IMR-90 (cell line): ENCODE measurements at regions not wholly inside any gene's neighbourhood (a gene's known extent, or its start where the extent isn't known, plus 50 kb on each side); places are given as distances from the start of the nearest gene placed in this dataset.

ENCODE experiments used
- ATAC-seq: fragments of 200-7000 bp; cut with Tn5 transposase; 2 replicates; pipeline ENCODE4 v1.9.1; 2020; ENCODE audit warnings: low read depth, mild to moderate bottlenecking, moderate library complexity
- BruUV-seq: library from RNA; stranded (reverse); fragments of 400-500 nt; replicated peaks from 2 replicates; lab custom pipeline; 2021; lab: Mats Ljungman, UMichigan
- CTCF ChIA-PET: fragments of 300-600 bp; formaldehyde crosslinking; extraction: SDS; loops from one replicate; lab custom pipeline; 2021; ENCODE audit warnings: antibody characterized with exemption; lab: Yijun Ruan, JAX
- POLR2A ChIA-PET: fragments of 300-600 bp; sonication (Branson Sonifier 250); formaldehyde crosslinking; loops from one replicate; lab custom pipeline; 2022; ENCODE audit warnings: antibody characterized with exemption; ENCODE audit not compliant: unreplicated experiment; lab: Charles Lee
- DNase-seq: peaks from one replicate; pipeline ENCODE4 v3.0.0; 2013
- H2AFZ ChIP-seq: replicated peaks from 2 replicates; pipeline ENCODE3; 2013; ENCODE audit warnings: low read length, mild to moderate bottlenecking; ENCODE audit not compliant: poor library complexity
- H2AK5ac ChIP-seq: 2 replicates; pipeline ENCODE4 v1.6.1; 2013; ENCODE audit warnings: low read depth, low read length, inconsistent platforms
- H2AK9ac ChIP-seq: replicated peaks from 2 replicates; pipeline ENCODE3; 2013; ENCODE audit warnings: mild to moderate bottlenecking, low read depth, low read length, moderate library complexity; ENCODE audit not compliant: poor library complexity
- H2BK120ac ChIP-seq: 2 replicates; pipeline ENCODE4 v1.6.1; 2013; ENCODE audit warnings: low read depth, low read length, inconsistent platforms
- H2BK15ac ChIP-seq: 3 replicates; pipeline ENCODE4 v1.6.1; 2013; ENCODE audit warnings: low read depth, low read length, inconsistent platforms
- H2BK20ac ChIP-seq: 2 replicates; pipeline ENCODE4 v1.6.1; 2013; ENCODE audit warnings: low read depth, mild to moderate bottlenecking, inconsistent platforms, low read length, moderate library complexity
- H2BK5ac ChIP-seq: 2 replicates; pipeline ENCODE4 v1.6.1; 2013; ENCODE audit warnings: mild to moderate bottlenecking, low read depth, low read length, inconsistent platforms; ENCODE audit not compliant: poor library complexity, severe bottlenecking
- H3K14ac ChIP-seq: replicated peaks from 2 replicates; pipeline ENCODE4 v1.6.1; 2013; ENCODE audit warnings: low read depth, low read length, inconsistent platforms
- H3K18ac ChIP-seq: 2 replicates; pipeline ENCODE4 v1.6.1; 2013; ENCODE audit warnings: low read depth, low read length, control low read depth
- H3K23ac ChIP-seq: 2 replicates; pipeline ENCODE4 v1.6.1; 2013; ENCODE audit warnings: low read depth, low read length, inconsistent platforms
- H3K27ac ChIP-seq: 2 replicates; pipeline ENCODE4 v1.5.1; 2013; ENCODE audit warnings: mild to moderate bottlenecking, control low read depth, low read length; ENCODE audit not compliant: insufficient read depth
- H3K27me3 ChIP-seq: 2 replicates; pipeline ENCODE4 v1.6.1; 2013; ENCODE audit warnings: low read length; ENCODE audit not compliant: control insufficient read depth, insufficient read depth
- H3K36me3 ChIP-seq: 2 replicates; pipeline ENCODE4 v1.6.1; 2013; ENCODE audit warnings: low read length, mixed read lengths; ENCODE audit not compliant: control insufficient read depth, insufficient read depth
- H3K4ac ChIP-seq: 2 replicates; pipeline ENCODE4 v1.6.1; 2013; ENCODE audit warnings: low read depth, low read length, inconsistent platforms
- H3K4me1 ChIP-seq: 2 replicates; pipeline ENCODE4 v1.6.1; 2013; ENCODE audit warnings: low read length, mixed read lengths; ENCODE audit not compliant: control insufficient read depth, insufficient read depth
- H3K4me2 ChIP-seq: 2 replicates; pipeline ENCODE4 v1.6.1; 2013; ENCODE audit warnings: low read depth, mild to moderate bottlenecking, control low read depth, low read length, moderate library complexity
- H3K4me3 ChIP-seq: 2 replicates; pipeline ENCODE4 v1.5.1; 2013; ENCODE audit warnings: low read depth, mild to moderate bottlenecking, control low read depth, low read length, moderate library complexity; ENCODE audit not compliant: insufficient read depth
- H3K56ac ChIP-seq: 2 replicates; pipeline ENCODE4 v1.6.1; 2013; ENCODE audit warnings: low read length, inconsistent platforms; ENCODE audit not compliant: insufficient read depth; ENCODE audit errors: extremely low read depth
- H3K79me1 ChIP-seq, 2 experiments: 2 replicates each; pipeline ENCODE4 v1.6.1; 2013; ENCODE audit warnings: low read length in 2 of 2, inconsistent platforms in 1 of 2, low read depth in 1 of 2
- H3K9ac ChIP-seq: 2 replicates; pipeline ENCODE4 v1.6.1; 2013; ENCODE audit warnings: low read depth, low read length, control low read depth
- H3K9me1 ChIP-seq: 2 replicates; pipeline ENCODE4 v1.6.1; 2013; ENCODE audit warnings: low read length, inconsistent platforms; ENCODE audit not compliant: insufficient read depth
- H3K9me3 ChIP-seq: 2 replicates; pipeline ENCODE4 v1.6.1; 2013; ENCODE audit warnings: low read length; ENCODE audit not compliant: control insufficient read depth, insufficient read depth
- H4K20me1 ChIP-seq: 2 replicates; pipeline ENCODE4 v1.6.1; 2013; ENCODE audit warnings: low read length, inconsistent platforms; ENCODE audit not compliant: insufficient read depth
- H4K5ac ChIP-seq: 2 replicates; pipeline ENCODE4 v1.6.1; 2013; ENCODE audit warnings: mild to moderate bottlenecking, low read depth, low read length, control low read depth
- H4K8ac ChIP-seq, 2 experiments: 2 replicates each; pipeline ENCODE4 v1.6.1; 2013; ENCODE audit warnings: low read depth in 2 of 2, low read length in 2 of 2, control low read depth in 1 of 2, inconsistent platforms in 1 of 2
- H4K91ac ChIP-seq: 2 replicates; pipeline ENCODE4 v1.6.1; 2013; ENCODE audit warnings: low read depth, low read length, inconsistent platforms; ENCODE audit not compliant: insufficient read depth
- BHLHE40 ChIP-seq: fragments of 150-350 bp; IDR thresholded peaks from 2 replicates; pipeline ENCODE4 v1.6.1; 2016; ENCODE audit warnings: mild to moderate bottlenecking, low read depth, low read length
- CEBPB ChIP-seq: IDR thresholded peaks from 2 replicates; pipeline ENCODE4 v1.6.1; 2012; ENCODE audit warnings: low read depth, low read length, improper control_type of control experiment
- CHD1 ChIP-seq: IDR thresholded peaks from 2 replicates; pipeline ENCODE4 v1.6.1; 2012; ENCODE audit warnings: low read depth, low read length, improper control_type of control experiment
- FOS ChIP-seq: fragments of 150-350 bp; IDR thresholded peaks from 2 replicates; pipeline ENCODE4 v1.6.1; 2016; ENCODE audit warnings: low read depth, low read length
- MAFK ChIP-seq: IDR thresholded peaks from 2 replicates; pipeline ENCODE4 v1.6.1; 2012; ENCODE audit warnings: low read depth, low read length, improper control_type of control experiment
- MAZ ChIP-seq: IDR thresholded peaks from 2 replicates; pipeline ENCODE4 v1.6.1; 2012; ENCODE audit warnings: low read depth, mild to moderate bottlenecking, low read length, improper control_type of control experiment, moderate library complexity, borderline replicate concordance
- MXI1 ChIP-seq: IDR thresholded peaks from 2 replicates; pipeline ENCODE4 v1.6.1; 2012; ENCODE audit warnings: low read depth, mild to moderate bottlenecking, low read length, moderate library complexity, borderline replicate concordance
- NFE2L2 ChIP-seq: fragments of 150-350 bp; IDR thresholded peaks from 2 replicates; pipeline ENCODE4 v1.6.1; 2016; ENCODE audit warnings: low read depth, mild to moderate bottlenecking, low read length
- POLR2A ChIP-seq: IDR thresholded peaks from 2 replicates; pipeline ENCODE4 v1.6.1; 2012; ENCODE audit warnings: mild to moderate bottlenecking, low read depth, low read length
- RAD21 ChIP-seq: IDR thresholded peaks from 2 replicates; pipeline ENCODE4 v1.6.1; 2012; ENCODE audit warnings: low read length, improper control_type of control experiment
- RCOR1 ChIP-seq: IDR thresholded peaks from 2 replicates; pipeline ENCODE4 v1.6.1; 2012; ENCODE audit warnings: mild to moderate bottlenecking, low read length, improper control_type of control experiment; ENCODE audit not compliant: insufficient replicate concordance
- RFX5 ChIP-seq: IDR thresholded peaks from 2 replicates; pipeline ENCODE4 v1.8.0; 2012; ENCODE audit warnings: low read depth, mild to moderate bottlenecking, low read length, moderate library complexity
- SMC3 ChIP-seq: fragments of 150-350 bp; IDR thresholded peaks from 2 replicates; pipeline ENCODE4 v1.6.1; 2016; ENCODE audit warnings: low read depth, mild to moderate bottlenecking, antibody characterized with exemption, low read length, moderate library complexity
- WGBS, 2 experiments: methylation state at CpG; one replicate each; pipeline versions ENCODE4 v1.1.5 to v1.1.7; 2013; ENCODE audit warnings: missing lambda C conversion rate in 2 of 2; ENCODE audit not compliant: insufficient read length in 1 of 2; ENCODE audit errors: extremely low coverage in 2 of 2; 5-methylcytosine and 5-hydroxymethylcytosine counted together
- dilution Hi-C: fragments of 300-500 bp; cut with HindIII; formaldehyde crosslinking; loops from one replicate; pipeline ENCODE4 v1.14.3; 2018; ENCODE audit warnings: low sequenced_read_pairs; ENCODE audit not compliant: unreplicated experiment
- in situ Hi-C: fragments of 300-500 bp; cut with MboI; formaldehyde crosslinking; loops from 3 replicates; pipeline ENCODE4 v1.14.3; 2019; ENCODE audit warnings: low sequenced_read_pairs, inconsistent platforms, mixed read lengths
- intact Hi-C: fragments of 100-400 bp; cut with micrococcal nuclease; formaldehyde crosslinking; loops from 2 replicates; pipeline ENCODE4 v1.10.0; 2022
- TF ChIP-seq, protein P1 (sequence below): fragments of 150-350 bp; IDR thresholded peaks from 2 replicates; pipeline ENCODE4 v1.6.1; 2017; ENCODE audit warnings: mild to moderate bottlenecking, antibody characterized with exemption, low read length, low read depth
- TF ChIP-seq, protein P2 (sequence below): conservative IDR thresholded peaks from 2 replicates; pipeline ENCODE4 v1.5.1; 2012; ENCODE audit warnings: mild to moderate bottlenecking, low read depth, low read length, improper control_type of control experiment
- TF ChIP-seq, protein P3 (sequence below): fragments of 150-350 bp; IDR thresholded peaks from 2 replicates; pipeline ENCODE4 v1.6.1; 2016; ENCODE audit warnings: low read depth, mild to moderate bottlenecking, low read length, moderate library complexity, borderline replicate concordance

DNA sequence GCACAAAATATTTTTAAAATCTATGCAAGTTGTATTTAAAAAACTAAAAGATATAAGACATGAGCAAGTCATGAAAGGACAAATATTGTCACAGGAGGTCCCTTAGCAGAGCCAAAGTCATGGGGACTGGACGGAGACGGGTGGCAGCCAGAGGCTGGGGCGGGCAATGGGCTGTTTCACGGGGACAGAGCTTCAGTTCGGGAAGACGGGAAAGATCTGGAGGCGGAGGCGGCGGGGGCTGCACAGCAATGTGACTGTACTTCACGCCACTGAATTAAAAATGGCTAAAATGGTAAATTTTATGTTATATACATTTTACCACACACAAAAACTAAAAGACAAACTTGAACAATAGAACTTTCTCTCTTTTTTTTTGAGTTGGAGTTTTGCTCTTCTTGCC, 60.0 kb upstream of the METRNL start:
- no TSS peak for BruUV-seq
- intact Hi-C loops: no loop called here
- no peak for TF ChIP-seq MAZ
- TF ChIP-seq, protein P1, sequence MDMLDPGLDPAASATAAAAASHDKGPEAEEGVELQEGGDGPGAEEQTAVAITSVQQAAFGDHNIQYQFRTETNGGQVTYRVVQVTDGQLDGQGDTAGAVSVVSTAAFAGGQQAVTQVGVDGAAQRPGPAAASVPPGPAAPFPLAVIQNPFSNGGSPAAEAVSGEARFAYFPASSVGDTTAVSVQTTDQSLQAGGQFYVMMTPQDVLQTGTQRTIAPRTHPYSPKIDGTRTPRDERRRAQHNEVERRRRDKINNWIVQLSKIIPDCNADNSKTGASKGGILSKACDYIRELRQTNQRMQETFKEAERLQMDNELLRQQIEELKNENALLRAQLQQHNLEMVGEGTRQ: no peak
- TF ChIP-seq NFE2L2: no peak
- no peak for TF ChIP-seq CEBPB
- TF ChIP-seq FOS: no peak
- no peak for TF ChIP-seq RCOR1
- TF ChIP-seq SMC3: no peak
- TF ChIP-seq POLR2A: no peak
- no peak for TF ChIP-seq MXI1
- TF ChIP-seq RFX5: no peak
- TF ChIP-seq MAFK: no peak
- TF ChIP-seq, protein P2, sequence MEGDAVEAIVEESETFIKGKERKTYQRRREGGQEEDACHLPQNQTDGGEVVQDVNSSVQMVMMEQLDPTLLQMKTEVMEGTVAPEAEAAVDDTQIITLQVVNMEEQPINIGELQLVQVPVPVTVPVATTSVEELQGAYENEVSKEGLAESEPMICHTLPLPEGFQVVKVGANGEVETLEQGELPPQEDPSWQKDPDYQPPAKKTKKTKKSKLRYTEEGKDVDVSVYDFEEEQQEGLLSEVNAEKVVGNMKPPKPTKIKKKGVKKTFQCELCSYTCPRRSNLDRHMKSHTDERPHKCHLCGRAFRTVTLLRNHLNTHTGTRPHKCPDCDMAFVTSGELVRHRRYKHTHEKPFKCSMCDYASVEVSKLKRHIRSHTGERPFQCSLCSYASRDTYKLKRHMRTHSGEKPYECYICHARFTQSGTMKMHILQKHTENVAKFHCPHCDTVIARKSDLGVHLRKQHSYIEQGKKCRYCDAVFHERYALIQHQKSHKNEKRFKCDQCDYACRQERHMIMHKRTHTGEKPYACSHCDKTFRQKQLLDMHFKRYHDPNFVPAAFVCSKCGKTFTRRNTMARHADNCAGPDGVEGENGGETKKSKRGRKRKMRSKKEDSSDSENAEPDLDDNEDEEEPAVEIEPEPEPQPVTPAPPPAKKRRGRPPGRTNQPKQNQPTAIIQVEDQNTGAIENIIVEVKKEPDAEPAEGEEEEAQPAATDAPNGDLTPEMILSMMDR: no peak
- TF ChIP-seq, protein P3, sequence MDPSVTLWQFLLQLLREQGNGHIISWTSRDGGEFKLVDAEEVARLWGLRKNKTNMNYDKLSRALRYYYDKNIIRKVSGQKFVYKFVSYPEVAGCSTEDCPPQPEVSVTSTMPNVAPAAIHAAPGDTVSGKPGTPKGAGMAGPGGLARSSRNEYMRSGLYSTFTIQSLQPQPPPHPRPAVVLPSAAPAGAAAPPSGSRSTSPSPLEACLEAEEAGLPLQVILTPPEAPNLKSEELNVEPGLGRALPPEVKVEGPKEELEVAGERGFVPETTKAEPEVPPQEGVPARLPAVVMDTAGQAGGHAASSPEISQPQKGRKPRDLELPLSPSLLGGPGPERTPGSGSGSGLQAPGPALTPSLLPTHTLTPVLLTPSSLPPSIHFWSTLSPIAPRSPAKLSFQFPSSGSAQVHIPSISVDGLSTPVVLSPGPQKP: no peak
- no peak for TF ChIP-seq CHD1
- no peak for TF ChIP-seq BHLHE40
- no peak for TF ChIP-seq RAD21
- Histone ChIP-seq H2AFZ (no peak overlapping the region), H3K9me1 (peaks cover 3% of the 10 kb centered on the region; the same call in 1 of the 2 replicates), H3K4ac (no peak overlapping the region), H3K14ac (no peak overlapping the region), H3K4me3 (no peak overlapping the region), H3K4me1 (no peaks in the 10 kb centered on the region), H2BK120ac (no peak overlapping the region), H3K4me2 (no peak overlapping the region), H3K79me1 (peaks cover 0 to 12% of the 10 kb centered on the region in 2 experiments; a peak in 2 of 4 replicates), H3K56ac (no peak overlapping the region), H2AK9ac (no peak overlapping the region), H4K91ac (no peak overlapping the region), H4K5ac (no peak overlapping the region), H3K36me3 (peaks cover 3% of the 10 kb centered on the region), H3K23ac (no peak overlapping the region), H4K8ac (no peak overlapping the region), H2BK5ac (no peak overlapping the region), H2BK15ac (no peak overlapping the region), H3K27me3 (no peaks in the 10 kb centered on the region), H3K18ac (no peak overlapping the region), H3K9me3 (no peaks in the 10 kb centered on the region), H4K20me1 (no peaks in the 10 kb centered on the region), H3K27ac (no peak overlapping the region), H3K9ac (no peak overlapping the region), H2BK20ac (no peak overlapping the region), H2AK5ac (no peak overlapping the region)
- POLR2A ChIA-PET: no interaction called here
- CTCF ChIA-PET: no interaction called here
- DNase-seq (no peak), ATAC-seq (no peak)
- WGBS, 2 experiments: no CpG with 5 or more reads among the region's 10 CpGs
- dilution Hi-C loops: no loop called here
- in situ Hi-C loops: no loop called here
